ENCODE measurements at regions not wholly inside any gene's neighbourhood (a gene's known extent, or its start where the extent isn't known, plus 50 kb on each side); places are given as distances from the start of the nearest gene placed in this dataset.

DNA sequence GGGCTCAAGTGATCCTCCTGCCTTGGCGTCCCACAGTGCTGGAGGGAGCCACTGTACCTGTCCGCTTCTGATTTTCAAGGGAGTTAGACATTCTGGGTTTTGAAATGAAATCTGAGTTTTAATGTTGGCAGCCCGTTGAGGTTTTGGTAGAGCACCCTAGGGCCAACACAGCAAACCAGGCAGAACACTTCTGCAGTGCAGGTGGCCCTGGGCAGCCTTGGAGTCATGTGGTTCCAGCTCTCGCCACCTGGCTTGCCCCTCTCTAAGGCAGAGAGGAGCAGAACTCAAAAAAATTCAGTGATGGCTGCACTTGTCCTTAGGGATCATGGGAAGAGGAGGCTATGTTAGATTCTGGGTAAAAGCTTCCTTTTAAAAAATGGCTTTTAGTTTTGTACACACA lies 74.9 kb downstream of the CLDN34 start:
- no peaks in the 10 kb centered on the region for H3K36me3 ChIP-seq (ENCODE audit: control insufficient read depth in 4 of 4, insufficient read depth in 4 of 4, low read length in 4 of 4)
- no peak overlapping the region for H3K4me3 ChIP-seq
- ATAC-seq (ENCODE audit: insufficient read depth, low FRiP score) (no peak), DNase-seq (no peak)
- H3K9me3 ChIP-seq (ENCODE audit: control insufficient read depth in 4 of 4, insufficient read depth in 3 of 4, low read length in 3 of 4) = peaks cover 0 to 4% (median 0%) of the 10 kb centered on the region in 4 donors
- TF ChIP-seq, protein P1, sequence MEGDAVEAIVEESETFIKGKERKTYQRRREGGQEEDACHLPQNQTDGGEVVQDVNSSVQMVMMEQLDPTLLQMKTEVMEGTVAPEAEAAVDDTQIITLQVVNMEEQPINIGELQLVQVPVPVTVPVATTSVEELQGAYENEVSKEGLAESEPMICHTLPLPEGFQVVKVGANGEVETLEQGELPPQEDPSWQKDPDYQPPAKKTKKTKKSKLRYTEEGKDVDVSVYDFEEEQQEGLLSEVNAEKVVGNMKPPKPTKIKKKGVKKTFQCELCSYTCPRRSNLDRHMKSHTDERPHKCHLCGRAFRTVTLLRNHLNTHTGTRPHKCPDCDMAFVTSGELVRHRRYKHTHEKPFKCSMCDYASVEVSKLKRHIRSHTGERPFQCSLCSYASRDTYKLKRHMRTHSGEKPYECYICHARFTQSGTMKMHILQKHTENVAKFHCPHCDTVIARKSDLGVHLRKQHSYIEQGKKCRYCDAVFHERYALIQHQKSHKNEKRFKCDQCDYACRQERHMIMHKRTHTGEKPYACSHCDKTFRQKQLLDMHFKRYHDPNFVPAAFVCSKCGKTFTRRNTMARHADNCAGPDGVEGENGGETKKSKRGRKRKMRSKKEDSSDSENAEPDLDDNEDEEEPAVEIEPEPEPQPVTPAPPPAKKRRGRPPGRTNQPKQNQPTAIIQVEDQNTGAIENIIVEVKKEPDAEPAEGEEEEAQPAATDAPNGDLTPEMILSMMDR (IDR thresholded peaks at IDR 0.05; ENCODE audit: control extremely low read depth, extremely low read depth) = no peak
- H3K4me1 ChIP-seq (ENCODE audit: control insufficient read depth in 5 of 5, insufficient read depth in 5 of 5, low read length in 5 of 5) = peaks cover 0 to 34% (median 0%) of the 10 kb centered on the region in 5 donors
- no peak overlapping the region for H3K27ac ChIP-seq (ENCODE audit: low read depth in 1 of 2, low read length in 1 of 2)
- WGBS, 2 donors = 85 to 94% methylated on average over 4 of the region's 4 CpGs
- H3K27me3 ChIP-seq (ENCODE audit: control insufficient read depth in 3 of 3, insufficient read depth in 3 of 3, low read length in 2 of 3) = peaks cover 0 to 9% (median 0%) of the 10 kb centered on the region in 3 donors
- no peak overlapping the region for H3K9ac ChIP-seq (ENCODE audit: insufficient read depth in 1 of 2, low read length in 2 of 2)

GRCh38 chrX:10043386-10043785 lies 76.2 kb downstream of the CLDN34 start:
- Histone ChIP-seq H3K27ac (ENCODE audit: low read depth in 1 of 2, low read length in 1 of 2) (peak overlapping the region in 1 of 2 donors; percentile 28), H3K36me3 (ENCODE audit: control insufficient read depth in 4 of 4, insufficient read depth in 4 of 4, low read length in 4 of 4) (no peaks in the 10 kb centered on the region), H3K27me3 (ENCODE audit: control insufficient read depth in 3 of 3, insufficient read depth in 3 of 3, low read length in 2 of 3) (peaks cover 0 to 9% (median 0%) of the 10 kb centered on the region in 3 donors), H3K4me3 (no peak overlapping the region), H3K9ac (ENCODE audit: insufficient read depth in 1 of 2, low read length in 2 of 2) (no peak overlapping the region), H3K9me3 (ENCODE audit: control insufficient read depth in 4 of 4, insufficient read depth in 3 of 4, low read length in 3 of 4) (peaks cover 0 to 4% (median 0%) of the 10 kb centered on the region in 4 donors), H3K4me1 (ENCODE audit: control insufficient read depth in 5 of 5, insufficient read depth in 5 of 5, low read length in 5 of 5) (peaks cover 0 to 38% (median 2%) of the 10 kb centered on the region in 5 donors)
- no peak for DNase-seq
- TF ChIP-seq, protein P1 (IDR thresholded peaks at IDR 0.05; ENCODE audit: control extremely low read depth, extremely low read depth) = no peak
- ATAC-seq (ENCODE audit: insufficient read depth, low FRiP score) = no peak
- WGBS, 2 donors = 81 to 87% methylated on average over 7 of the region's 7 CpGs

- TF ChIP-seq, protein P1 (IDR thresholded peaks at IDR 0.05; ENCODE audit: control extremely low read depth, extremely low read depth) = no peak
- 77 to 94% methylated on average over 5 of the region's 5 CpGs for WGBS, 2 donors
- H3K4me3 ChIP-seq = no peak overlapping the region
- ATAC-seq (ENCODE audit: insufficient read depth, low FRiP score) (no peak), DNase-seq (no peak)
- H3K4me1 ChIP-seq (ENCODE audit: control insufficient read depth in 5 of 5, insufficient read depth in 5 of 5, low read length in 5 of 5) = peaks cover 4 to 37% (median 7%) of the 10 kb centered on the region in 5 donors
- H3K27ac ChIP-seq (ENCODE audit: low read depth in 1 of 2, low read length in 1 of 2) = peak overlapping the region in 1 of 2 donors; percentile 30
- H3K9me3 ChIP-seq (ENCODE audit: control insufficient read depth in 4 of 4, insufficient read depth in 3 of 4, low read length in 3 of 4) = peaks cover 0 to 4% (median 0%) of the 10 kb centered on the region in 4 donors
- peaks cover 0 to 5% (median 4%) of the 10 kb centered on the region in 3 donors for H3K27me3 ChIP-seq (ENCODE audit: control insufficient read depth in 3 of 3, insufficient read depth in 3 of 3, low read length in 2 of 3)
- no peak overlapping the region for H3K9ac ChIP-seq (ENCODE audit: insufficient read depth in 1 of 2, low read length in 2 of 2)
- H3K36me3 ChIP-seq (ENCODE audit: control insufficient read depth in 4 of 4, insufficient read depth in 4 of 4, low read length in 4 of 4) = no peaks in the 10 kb centered on the region
Measured at GRCh38 chrX:10044021-10044420, 76.9 kb downstream of the CLDN34 start.

All from lung (tissue), 11 donors.